IMR-90 (cell line): ENCODE measurements at regions not wholly inside any gene's neighbourhood (a gene's known extent, or its start where the extent isn't known, plus 50 kb on each side); places are given as distances from the start of the nearest gene placed in this dataset.

Source experiments
- BHLHE40 ChIP-seq: fragments of 150-350 bp; IDR thresholded peaks from 2 replicates; pipeline ENCODE4 v1.6.1; 2016; ENCODE audit warnings: mild to moderate bottlenecking, low read depth, low read length
- CEBPB ChIP-seq: IDR thresholded peaks from 2 replicates; pipeline ENCODE4 v1.6.1; 2012; ENCODE audit warnings: low read depth, low read length, improper control_type of control experiment
- CTCF ChIP-seq: conservative IDR thresholded peaks from 2 replicates; pipeline ENCODE4 v1.5.1; 2012; ENCODE audit warnings: mild to moderate bottlenecking, low read depth, low read length, improper control_type of control experiment
- FOS ChIP-seq: fragments of 150-350 bp; IDR thresholded peaks from 2 replicates; pipeline ENCODE4 v1.6.1; 2016; ENCODE audit warnings: low read depth, low read length
- NFE2L2 ChIP-seq: fragments of 150-350 bp; IDR thresholded peaks from 2 replicates; pipeline ENCODE4 v1.6.1; 2016; ENCODE audit warnings: low read depth, mild to moderate bottlenecking, low read length
- POLR2A ChIP-seq: IDR thresholded peaks from 2 replicates; pipeline ENCODE4 v1.6.1; 2012; ENCODE audit warnings: mild to moderate bottlenecking, low read depth, low read length
- RAD21 ChIP-seq: IDR thresholded peaks from 2 replicates; pipeline ENCODE4 v1.6.1; 2012; ENCODE audit warnings: low read length, improper control_type of control experiment
- RFX5 ChIP-seq: IDR thresholded peaks from 2 replicates; pipeline ENCODE4 v1.8.0; 2012; ENCODE audit warnings: low read depth, mild to moderate bottlenecking, low read length, moderate library complexity

GRCh38 chr13:72448082-72448481 is 279.3 kb downstream of the MZT1 start:
- TF ChIP-seq POLR2A (no peak), CEBPB (no peak), CTCF (no peak), NFE2L2 (no peak), FOS (no peak), BHLHE40 (no peak), RAD21 (no peak), RFX5 (no peak)
